ENCODE measurements at regions not wholly inside any gene's neighbourhood (a gene's known extent, or its start where the extent isn't known, plus 50 kb on each side); places are given as distances from the start of the nearest gene placed in this dataset.

DNA sequence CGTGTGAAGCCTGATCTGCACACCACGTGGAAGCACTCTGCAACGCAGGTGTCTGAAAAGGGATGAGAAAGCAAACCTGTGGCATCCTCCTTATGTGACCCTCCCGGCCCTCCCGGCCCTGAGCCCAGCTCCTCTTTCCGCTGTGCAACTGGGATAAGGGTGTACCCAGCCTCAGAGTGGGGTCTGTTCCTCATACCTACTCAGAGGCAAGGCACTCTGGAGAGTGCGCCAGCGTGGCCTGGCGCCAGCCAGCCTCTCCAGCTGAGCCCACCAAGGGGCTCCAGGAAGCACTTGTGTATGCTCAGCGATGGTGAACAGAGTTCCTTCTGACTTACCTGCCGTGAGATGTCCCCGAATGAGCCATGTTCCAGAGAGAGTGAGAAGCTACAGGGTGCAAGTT lies 102.8 kb downstream of the IRX1 start:
- no peaks in the 10 kb centered on the region for H3K27me3 Mint-ChIP-seq (ENCODE audit: unreplicated experiment)
- H3K9me3 Mint-ChIP-seq (ENCODE audit: unreplicated experiment): no peaks in the 10 kb centered on the region
- peaks cover 5% of the 10 kb centered on the region for H3K36me3 Mint-ChIP-seq (ENCODE audit: unreplicated experiment)
- H3K27ac Mint-ChIP-seq (ENCODE audit: unreplicated experiment): no peak overlapping the region
- H3K4me3 Mint-ChIP-seq (ENCODE audit: unreplicated experiment): no peak overlapping the region
- TF ChIP-seq, protein P1, sequence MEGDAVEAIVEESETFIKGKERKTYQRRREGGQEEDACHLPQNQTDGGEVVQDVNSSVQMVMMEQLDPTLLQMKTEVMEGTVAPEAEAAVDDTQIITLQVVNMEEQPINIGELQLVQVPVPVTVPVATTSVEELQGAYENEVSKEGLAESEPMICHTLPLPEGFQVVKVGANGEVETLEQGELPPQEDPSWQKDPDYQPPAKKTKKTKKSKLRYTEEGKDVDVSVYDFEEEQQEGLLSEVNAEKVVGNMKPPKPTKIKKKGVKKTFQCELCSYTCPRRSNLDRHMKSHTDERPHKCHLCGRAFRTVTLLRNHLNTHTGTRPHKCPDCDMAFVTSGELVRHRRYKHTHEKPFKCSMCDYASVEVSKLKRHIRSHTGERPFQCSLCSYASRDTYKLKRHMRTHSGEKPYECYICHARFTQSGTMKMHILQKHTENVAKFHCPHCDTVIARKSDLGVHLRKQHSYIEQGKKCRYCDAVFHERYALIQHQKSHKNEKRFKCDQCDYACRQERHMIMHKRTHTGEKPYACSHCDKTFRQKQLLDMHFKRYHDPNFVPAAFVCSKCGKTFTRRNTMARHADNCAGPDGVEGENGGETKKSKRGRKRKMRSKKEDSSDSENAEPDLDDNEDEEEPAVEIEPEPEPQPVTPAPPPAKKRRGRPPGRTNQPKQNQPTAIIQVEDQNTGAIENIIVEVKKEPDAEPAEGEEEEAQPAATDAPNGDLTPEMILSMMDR (IDR thresholded peaks at IDR 0.05; ENCODE audit: partially characterized antibody, unreplicated experiment): no peak
- DNase-seq: no peak
- H3K4me1 Mint-ChIP-seq (ENCODE audit: low read depth, unreplicated experiment): no peaks in the 10 kb centered on the region

DNA sequence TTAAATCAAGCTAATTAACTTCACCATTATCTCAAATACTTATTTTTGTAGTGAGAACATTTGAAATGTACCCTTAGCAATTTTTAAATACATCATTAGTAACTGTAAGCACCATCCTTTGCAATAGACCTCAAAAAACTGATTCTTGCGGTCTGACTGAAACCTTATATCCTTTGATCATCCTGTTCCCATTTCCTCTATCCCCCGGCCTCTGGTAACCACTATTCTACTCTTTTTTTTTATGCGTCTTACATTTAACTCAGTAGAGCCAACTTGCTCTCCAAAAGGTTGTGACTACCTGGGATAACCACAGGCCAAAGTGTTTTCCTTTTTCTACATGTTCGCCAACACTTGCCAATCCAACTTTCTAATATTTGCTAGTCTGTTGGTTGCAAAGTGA lies 106.1 kb downstream of the IRX1 start:
- no peaks in the 10 kb centered on the region for H3K9me3 Mint-ChIP-seq (ENCODE audit: unreplicated experiment)
- TF ChIP-seq, protein P1 (IDR thresholded peaks at IDR 0.05; ENCODE audit: partially characterized antibody, unreplicated experiment): no peak
- no peak overlapping the region for H3K27ac Mint-ChIP-seq (ENCODE audit: unreplicated experiment)
- H3K4me3 Mint-ChIP-seq (ENCODE audit: unreplicated experiment): no peak overlapping the region
- DNase-seq: no peak
- no peaks in the 10 kb centered on the region for H3K27me3 Mint-ChIP-seq (ENCODE audit: unreplicated experiment)
- no peaks in the 10 kb centered on the region for H3K36me3 Mint-ChIP-seq (ENCODE audit: unreplicated experiment)
- no peaks in the 10 kb centered on the region for H3K4me1 Mint-ChIP-seq (ENCODE audit: low read depth, unreplicated experiment)

DNA sequence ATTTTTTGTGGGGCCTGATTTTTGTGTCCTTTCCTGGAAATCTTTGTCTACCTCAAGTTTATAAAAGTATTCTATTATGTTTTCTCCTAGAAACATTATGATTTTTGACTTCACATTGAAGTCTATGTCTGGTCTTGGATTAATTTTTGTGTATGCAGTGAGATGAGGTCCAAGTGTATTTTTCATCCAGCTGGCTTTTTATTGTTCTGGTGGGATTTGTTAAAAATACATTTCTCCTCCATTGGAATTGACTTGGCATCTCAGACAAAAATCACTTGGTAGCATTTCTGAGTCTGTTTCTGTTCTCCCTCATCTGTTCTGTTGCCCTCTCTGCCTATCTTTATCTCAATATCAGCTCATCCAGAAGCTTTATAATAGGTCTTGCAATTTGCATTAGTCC lies 109.0 kb downstream of the IRX1 start:
- TF ChIP-seq, protein P1 (IDR thresholded peaks at IDR 0.05; ENCODE audit: partially characterized antibody, unreplicated experiment): no peak

DNA sequence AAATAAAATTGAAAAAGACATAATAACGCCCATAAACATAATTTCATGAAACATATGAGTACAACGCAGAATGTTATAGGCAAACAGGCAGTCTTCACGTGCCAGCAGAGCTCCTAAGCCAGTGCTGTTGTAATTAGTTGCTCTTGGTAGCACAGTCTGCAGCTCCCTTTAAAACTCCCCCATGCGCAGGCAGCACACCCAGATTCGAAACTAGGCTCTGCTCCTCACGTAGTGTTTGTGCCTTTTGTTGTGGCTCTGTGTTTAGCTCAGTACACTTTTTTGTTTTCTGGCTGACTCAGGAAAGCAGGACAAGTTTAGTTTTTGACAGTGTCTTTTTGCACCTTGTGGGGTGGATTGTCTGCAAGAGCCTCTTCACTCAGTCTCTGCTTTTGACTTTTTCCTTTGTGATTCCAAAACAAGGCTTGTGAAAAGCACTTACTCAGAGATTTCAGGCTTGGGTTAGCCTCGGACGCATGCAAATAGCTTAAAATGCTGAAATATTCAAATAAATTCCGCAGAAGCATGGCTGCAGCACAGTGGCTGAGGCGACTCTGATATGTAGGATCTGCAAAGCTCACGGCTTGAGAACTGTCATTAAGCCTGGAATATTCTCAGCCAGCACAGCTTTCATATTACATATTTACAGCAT lies 113.6 kb downstream of the IRX1 start:
- Mint-ChIP-seq H3K27me3 (ENCODE audit: unreplicated experiment) (no peaks in the 10 kb centered on the region), H3K4me1 (ENCODE audit: low read depth, unreplicated experiment) (peaks cover 3% of the 10 kb centered on the region), H3K4me3 (ENCODE audit: unreplicated experiment) (no peak overlapping the region), H3K36me3 (ENCODE audit: unreplicated experiment) (no peaks in the 10 kb centered on the region), H3K9me3 (ENCODE audit: unreplicated experiment) (no peaks in the 10 kb centered on the region), H3K27ac (ENCODE audit: unreplicated experiment) (no peak overlapping the region)
- TF ChIP-seq, protein P1 (IDR thresholded peaks at IDR 0.05; ENCODE audit: partially characterized antibody, unreplicated experiment): no peak
- no peak for DNase-seq

More for the DNA sequence above, 109.0 kb downstream of the IRX1 start:
- DNase-seq: no peak
- Mint-ChIP-seq H3K27me3 (ENCODE audit: unreplicated experiment) (no peaks in the 10 kb centered on the region), H3K4me3 (ENCODE audit: unreplicated experiment) (no peak overlapping the region), H3K27ac (ENCODE audit: unreplicated experiment) (no peak overlapping the region), H3K4me1 (ENCODE audit: low read depth, unreplicated experiment) (peaks cover 3% of the 10 kb centered on the region), H3K36me3 (ENCODE audit: unreplicated experiment) (no peaks in the 10 kb centered on the region), H3K9me3 (ENCODE audit: unreplicated experiment) (no peaks in the 10 kb centered on the region)

DNA sequence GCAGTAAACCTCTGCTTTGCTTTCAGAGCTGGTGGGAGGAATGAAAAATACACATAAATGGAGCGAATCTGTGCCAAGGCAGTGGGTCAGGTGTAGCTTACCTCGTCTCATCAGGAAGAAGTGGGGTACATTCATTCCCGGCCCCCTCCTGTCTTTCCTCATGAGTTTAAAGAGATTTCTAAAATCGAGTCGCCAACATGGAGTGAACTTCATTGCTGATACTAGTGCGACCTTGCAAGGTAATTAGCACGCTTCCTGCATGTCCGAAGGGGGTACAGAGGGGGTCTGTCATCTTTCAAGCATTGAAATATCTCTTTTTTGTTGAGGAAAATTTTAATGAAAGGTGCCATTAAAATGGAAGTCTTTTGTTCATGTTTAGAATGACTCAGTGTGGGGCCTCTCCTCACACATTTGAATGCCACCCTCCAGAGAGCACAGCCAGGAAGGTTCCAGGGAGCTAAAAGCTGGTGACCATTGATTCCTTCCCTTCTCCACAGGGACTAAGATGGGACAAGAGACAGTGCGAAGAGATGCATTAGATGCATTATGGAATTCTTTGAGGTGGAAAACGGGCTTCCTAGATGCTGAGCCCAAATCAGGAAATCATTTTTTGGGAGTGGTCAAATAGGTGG lies 114.2 kb downstream of the IRX1 start:
- no peaks in the 10 kb centered on the region for H3K27me3 Mint-ChIP-seq (ENCODE audit: unreplicated experiment)
- H3K4me3 Mint-ChIP-seq (ENCODE audit: unreplicated experiment): no peak overlapping the region
- H3K9me3 Mint-ChIP-seq (ENCODE audit: unreplicated experiment): no peaks in the 10 kb centered on the region
- no peaks in the 10 kb centered on the region for H3K36me3 Mint-ChIP-seq (ENCODE audit: unreplicated experiment)
- TF ChIP-seq, protein P1 (IDR thresholded peaks at IDR 0.05; ENCODE audit: partially characterized antibody, unreplicated experiment): no peak
- no peak overlapping the region for H3K27ac Mint-ChIP-seq (ENCODE audit: unreplicated experiment)
- H3K4me1 Mint-ChIP-seq (ENCODE audit: low read depth, unreplicated experiment): peaks cover 3% of the 10 kb centered on the region
- no peak for DNase-seq

Measured in glutamatergic neuron (in vitro differentiated cells).